ENCODE measurements at regions not wholly inside any gene's neighbourhood (a gene's known extent, or its start where the extent isn't known, plus 50 kb on each side); places are given as distances from the start of the nearest gene placed in this dataset.

- no peak for DNase-seq
These were observed 314.1 kb downstream of the KLF5 start for GRCh38 chr13:73372666-73373627.

- peak; percentile 26 for DNase-seq
These were observed 311.3 kb downstream of the KLF5 start for GRCh38 chr13:73370066-73370465.

DNA sequence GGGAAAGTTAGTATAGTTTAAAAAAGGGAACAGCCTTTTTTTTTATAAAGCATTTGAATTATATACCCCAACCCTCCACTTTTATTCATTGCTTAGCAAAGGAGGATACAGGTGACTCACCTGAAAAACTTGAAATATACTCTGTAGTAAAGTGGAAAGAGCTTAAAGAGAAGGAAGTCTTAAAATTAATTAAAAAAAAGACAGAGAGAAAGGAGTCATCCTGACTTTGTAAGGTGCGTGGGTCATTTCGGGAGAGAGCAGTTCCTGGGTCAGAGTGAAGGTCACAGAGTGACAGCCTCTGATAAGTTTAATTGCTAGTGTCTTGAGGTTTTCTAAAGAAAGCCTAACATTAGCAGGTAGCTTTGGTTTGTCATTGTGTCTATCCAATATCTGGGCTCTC, 310.3 kb downstream of the KLF5 start:
- no peak for DNase-seq

GRCh38 chr13:73368608-73369007, 309.8 kb downstream of the KLF5 start:
- DNase-seq = no peak

- DNase-seq = no peak
These were observed 309.1 kb downstream of the KLF5 start for GRCh38 chr13:73367886-73368285.

DNA sequence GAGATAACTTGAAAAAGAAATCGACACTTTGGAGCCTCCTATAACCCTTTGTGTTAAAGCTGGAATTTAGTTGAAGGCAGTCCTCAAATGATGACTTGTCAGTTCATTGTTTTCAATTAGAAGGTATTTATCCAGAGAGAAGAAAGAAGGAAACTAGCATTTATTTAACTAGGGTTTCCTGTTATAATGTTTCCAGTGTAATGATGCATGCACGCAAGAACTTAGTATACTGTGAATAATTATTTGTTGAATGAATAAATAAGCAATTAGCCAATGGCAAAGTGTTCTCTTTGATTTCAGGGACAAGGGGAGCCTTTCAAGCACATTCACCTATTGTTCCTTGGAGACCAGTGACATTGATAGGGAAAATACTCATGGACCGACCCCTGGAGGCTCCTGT, 307.4 kb downstream of the KLF5 start:
- no peak for DNase-seq

GRCh38 chr13:73365681-73366080, 306.9 kb downstream of the KLF5 start:
- no peak for DNase-seq

GRCh38 chr13:73365252-73365651, 306.4 kb downstream of the KLF5 start:
- no peak for DNase-seq

DNA sequence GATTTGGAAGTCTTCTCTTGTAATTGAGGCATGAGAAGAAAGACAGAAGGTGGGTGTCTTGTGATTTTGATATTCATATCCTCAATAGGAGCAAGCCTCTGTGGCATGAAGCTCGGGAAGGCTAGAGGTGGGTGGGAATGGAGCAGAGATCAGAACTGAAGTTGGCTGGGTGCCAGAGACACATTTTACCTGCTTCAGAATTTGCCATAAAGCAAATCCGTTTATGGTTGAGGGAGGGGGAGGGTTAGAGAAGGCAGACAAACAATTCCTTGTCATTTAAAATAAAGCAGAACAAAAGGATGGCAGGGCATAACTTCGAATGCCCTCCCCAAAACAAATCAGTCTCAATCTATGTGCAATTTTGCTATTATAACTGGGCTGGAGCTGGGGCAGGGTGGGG, 305.9 kb downstream of the KLF5 start:
- DNase-seq = no peak

DNA sequence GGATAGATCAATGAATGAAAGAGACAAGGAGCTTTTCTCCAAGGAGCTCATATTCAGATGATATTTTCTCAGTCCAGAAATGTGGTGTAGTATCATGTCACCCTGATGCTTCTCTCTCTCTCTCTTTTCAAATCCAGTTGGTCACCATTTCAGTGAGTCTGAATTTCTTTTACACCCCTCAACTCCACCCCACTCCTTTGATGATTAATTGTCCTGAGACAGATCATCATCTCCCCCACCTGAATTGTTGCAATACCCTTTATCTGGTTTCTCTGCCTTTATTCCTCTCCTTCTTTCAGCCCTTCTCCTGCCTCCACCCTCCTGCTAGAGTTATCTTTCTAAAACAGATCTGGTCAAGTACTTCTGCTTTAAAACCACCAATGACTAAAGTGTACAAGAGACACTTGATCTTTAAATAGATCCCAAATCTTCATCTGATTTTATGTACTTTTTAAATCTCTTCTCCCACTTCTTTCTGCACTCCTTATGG, 299.8 kb downstream of the KLF5 start:
- DNase-seq = no peak

DNA sequence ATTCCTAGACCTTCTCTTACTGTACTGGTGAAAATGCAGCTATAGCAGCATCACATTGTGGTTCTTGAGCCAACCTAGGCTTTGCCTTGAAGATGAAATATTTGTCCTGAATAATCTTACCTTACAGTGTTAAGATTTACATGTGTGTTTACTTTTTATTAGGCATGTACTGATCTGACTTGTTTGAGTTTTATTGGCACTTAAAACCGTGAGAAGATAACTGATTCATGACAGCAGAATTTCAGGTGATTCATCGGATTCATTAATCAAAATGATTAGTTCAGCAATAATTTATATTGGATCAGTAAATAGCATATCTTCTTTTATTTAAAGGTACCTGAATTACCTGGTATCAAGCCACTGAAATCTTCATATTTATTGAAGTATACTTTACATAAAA, 296.3 kb downstream of the KLF5 start:
- no peak for DNase-seq

GRCh38 chr13:73351730-73352129, 292.9 kb downstream of the KLF5 start:
- DNase-seq = no peak

- DNase-seq = peak; percentile 72
These were observed 282.9 kb downstream of the KLF5 start for GRCh38 chr13:73341748-73342147.

DNA sequence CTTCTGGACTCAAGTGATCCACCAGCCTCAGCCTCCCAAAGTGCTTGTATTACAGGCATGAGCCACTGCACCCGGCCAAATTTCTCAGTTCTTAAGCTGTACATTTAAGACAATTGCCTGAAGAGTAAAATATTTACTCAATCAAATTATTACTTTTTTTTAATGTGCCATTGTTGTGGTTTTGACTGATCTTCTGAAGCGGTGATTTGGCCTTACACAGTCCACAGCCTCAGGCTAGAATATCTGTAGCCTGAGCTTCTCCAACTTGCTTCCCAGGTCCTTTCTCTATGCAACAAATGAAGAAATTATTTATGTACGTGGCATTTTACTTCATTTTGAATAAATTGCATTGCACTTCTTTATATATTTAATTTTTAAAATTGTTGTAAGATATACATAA, 281.3 kb downstream of the KLF5 start:
- no peak for DNase-seq

GRCh38 chr13:73339086-73339485, 280.3 kb downstream of the KLF5 start:
- DNase-seq = no peak

DNA sequence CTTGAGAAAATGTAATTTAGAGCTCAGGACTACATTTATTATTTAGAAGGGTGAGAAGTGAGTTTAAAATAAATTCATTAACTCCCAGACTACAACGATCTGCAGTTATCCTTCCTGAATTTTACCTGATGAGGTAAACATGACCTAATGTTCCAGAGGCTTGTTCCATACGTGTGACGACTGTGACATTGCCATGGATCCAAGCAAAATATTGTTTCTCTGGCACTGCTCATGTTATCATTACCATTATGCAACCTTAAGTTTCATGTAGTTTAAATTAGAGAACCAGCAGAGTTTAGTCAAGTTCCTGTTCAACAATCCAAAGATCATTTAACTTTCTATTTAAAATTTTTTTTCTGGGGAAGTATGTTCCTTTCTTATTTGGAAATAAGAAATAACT, 279.6 kb downstream of the KLF5 start:
- no peak for DNase-seq

DNA sequence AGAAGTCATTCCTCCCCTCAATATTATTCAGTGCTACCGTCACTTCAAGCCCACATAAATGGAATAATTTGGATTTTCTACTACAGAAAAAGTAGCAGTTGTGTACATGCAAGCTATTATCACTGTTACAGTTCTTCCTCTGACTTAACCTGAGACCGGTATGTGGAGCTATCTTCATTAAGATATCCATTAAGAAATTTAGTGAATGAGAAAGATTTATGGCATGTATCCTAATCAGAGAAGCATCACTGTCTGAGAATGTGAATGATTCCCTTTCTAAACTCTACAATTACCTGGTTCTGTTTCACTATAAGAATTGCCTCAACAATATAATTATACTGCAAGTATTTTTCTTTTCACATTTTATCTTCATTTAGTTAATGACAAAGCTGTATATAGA, 278.7 kb downstream of the KLF5 start:
- no peak for DNase-seq

DNA sequence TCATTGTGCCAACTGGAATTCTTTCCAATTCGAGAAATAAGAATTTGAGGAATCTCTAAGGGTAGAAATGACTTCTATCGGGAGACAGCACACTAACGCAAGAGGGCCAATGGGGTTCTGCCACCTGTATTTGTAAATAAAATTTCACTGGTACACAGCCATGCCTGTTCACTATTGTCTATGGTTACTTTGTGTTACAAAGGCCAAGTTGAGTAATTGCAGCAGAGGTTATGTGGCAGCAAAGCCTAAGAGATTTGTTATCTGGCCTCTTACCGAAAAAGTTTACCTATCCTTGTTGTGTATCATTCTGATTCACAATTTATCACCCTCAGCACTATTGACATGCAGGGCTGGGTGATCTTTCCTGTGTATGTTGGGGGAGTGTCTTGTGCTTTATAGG, 278.0 kb downstream of the KLF5 start:
- DNase-seq = no peak

- DNase-seq = no peak
These were observed 277.1 kb downstream of the KLF5 start for GRCh38 chr13:73335944-73336343.

DNA sequence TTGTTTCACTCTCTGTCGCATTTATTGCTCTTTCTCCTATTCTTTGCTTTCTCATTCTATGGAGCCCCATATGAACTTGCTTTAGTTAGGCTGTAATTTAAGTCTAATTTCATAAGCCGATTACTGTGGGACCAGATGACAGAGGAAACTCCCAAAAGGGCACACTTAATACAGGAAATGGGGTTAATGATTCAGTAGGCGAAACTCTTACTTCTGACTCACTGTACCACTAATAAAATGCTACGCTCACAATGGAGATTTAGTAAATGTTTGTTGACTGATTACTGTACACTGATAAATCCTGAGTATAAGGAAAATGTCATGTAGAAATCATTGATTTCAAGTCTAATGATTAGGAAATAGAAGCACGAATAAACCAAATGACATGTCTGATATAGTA, 276.4 kb downstream of the KLF5 start:
- peak; percentile 57 for DNase-seq

GRCh38 chr13:73334445-73334844, 275.6 kb downstream of the KLF5 start:
- no peak for DNase-seq

- no peak for DNase-seq
These were observed 272.8 kb downstream of the KLF5 start for GRCh38 chr13:73331556-73331955.

GRCh38 chr13:73329355-73329754, 270.6 kb downstream of the KLF5 start:
- no peak for DNase-seq

- no peak for DNase-seq
These were observed 268.8 kb downstream of the KLF5 start for GRCh38 chr13:73327579-73327978.

Measured in fibroblast of skin of scalp (primary cell).